B cell (primary cell): ENCODE measurements at regions not wholly inside any gene's neighbourhood (a gene's known extent, or its start where the extent isn't known, plus 50 kb on each side); places are given as distances from the start of the nearest gene placed in this dataset.

Experiments used
- ATAC-seq: fragments of 200-7000 bp; cut with Tn5 transposase; one replicate; pipeline ENCODE4 v1.10.0; 2021; ENCODE audit warnings: low read depth, mild to moderate bottlenecking, moderate number of reproducible peaks, moderate library complexity
- CTCF ChIA-PET: fragments of 350-600 bp; sonication (Branson Sonifier 250); formaldehyde crosslinking; loops from one replicate; lab custom pipeline; 2021; ENCODE audit warnings: antibody characterized with exemption, inconsistent platforms; lab: Charles Lee
- POLR2A ChIA-PET: fragments of 350-600 bp; sonication (Branson Sonifier 250); formaldehyde crosslinking; loops from one replicate; lab custom pipeline; 2021; ENCODE audit warnings: antibody characterized with exemption; lab: Charles Lee
- DNase-seq: peaks from one replicate; pipeline ENCODE4 v3.0.0; 2013
- H2AFZ ChIP-seq: 2 replicates; pipeline ENCODE4 v1.6.1; 2012; ENCODE audit warnings: mild to moderate bottlenecking, low read depth, low read length; ENCODE audit not compliant: insufficient read depth, poor library complexity, severe bottlenecking
- H3K27ac ChIP-seq, 2 donors: 1 replicate in 1 of 2; 2 replicates in 1 of 2; pipeline ENCODE4 v1.5.1; 2012 to 2013; ENCODE audit warnings: low read length in 2 of 2, mild to moderate bottlenecking in 2 of 2, moderate library complexity in 1 of 2
- H3K27me3 ChIP-seq, 4 experiments: fragments of 200-600 bp in 1 of 4; sonication (generic) in 1 of 4; replicated peaks in 1 of 4; 1 replicate in 2 of 4; 2 replicates in 2 of 4; pipeline versions ENCODE4 v1.6.1 to v1.7.0; 2013 to 2016; ENCODE audit warnings: low read length in 3 of 4, mild to moderate bottlenecking in 2 of 4, mixed read lengths in 1 of 4, moderate library complexity in 1 of 4; ENCODE audit not compliant: insufficient read depth in 4 of 4, control insufficient read depth in 3 of 4; ENCODE audit errors: control extremely low read depth in 1 of 4
- H3K36me3 ChIP-seq, 2 experiments: replicated peaks in 1 of 2; 1 replicate in 1 of 2; 2 replicates in 1 of 2; pipeline versions ENCODE4 v1.6.1 to v1.7.1; 2013; ENCODE audit warnings: low read length in 1 of 2; ENCODE audit not compliant: insufficient read depth in 2 of 2, control insufficient read depth in 1 of 2; ENCODE audit errors: control extremely low read depth in 1 of 2, extremely low read depth in 1 of 2
- H3K4me1 ChIP-seq, 2 donors: fragments of 200-600 bp in 1 of 2; sonication (generic) in 1 of 2; 1 replicate in 1 of 2; 2 replicates in 1 of 2; pipeline versions ENCODE4 v1.5.1 to v1.6.1; 2013 to 2017; ENCODE audit warnings: low read length in 2 of 2; ENCODE audit not compliant: control insufficient read depth in 2 of 2, insufficient read depth in 2 of 2
- H3K4me2 ChIP-seq: replicated peaks from 2 replicates; pipeline ENCODE3; 2012; ENCODE audit warnings: mild to moderate bottlenecking, low read depth, low read length; ENCODE audit not compliant: poor library complexity, severe bottlenecking
- H3K4me3 ChIP-seq, 5 experiments: fragments of 200-600 bp in 1 of 5; sonication (generic) in 1 of 5; 1 replicate in 3 of 5; 2 replicates in 2 of 5; pipeline versions ENCODE4 v1.5.1 to v1.7.0; 2011 to 2016; ENCODE audit warnings: low read length in 4 of 5, mild to moderate bottlenecking in 4 of 5, low read depth in 2 of 5, control low read depth in 1 of 5, moderate library complexity in 1 of 5; ENCODE audit not compliant: insufficient read depth in 1 of 5; ENCODE audit errors: control extremely low read depth in 1 of 5, extremely low read depth in 1 of 5
- H3K79me2 ChIP-seq: fragments of 200-600 bp; sonication (generic); one replicate; pipeline ENCODE4 v1.6.0; 2016; ENCODE audit warnings: low read length; ENCODE audit not compliant: control insufficient read depth, insufficient read depth
- H3K9ac ChIP-seq: fragments of 200-600 bp; sonication (generic); 2 replicates; pipeline ENCODE4 v1.6.1; 2017; ENCODE audit warnings: mild to moderate bottlenecking, low read length, moderate library complexity
- H3K9me3 ChIP-seq, 3 donors: one replicate each; pipeline versions ENCODE4 v1.6.1 to v1.7.1; 2013; ENCODE audit warnings: low read length in 2 of 3; ENCODE audit not compliant: control insufficient read depth in 2 of 3, insufficient read depth in 1 of 3; ENCODE audit errors: control extremely low read depth in 1 of 3
- H4K20me1 ChIP-seq: 2 replicates; pipeline ENCODE4 v1.6.0; 2012; ENCODE audit warnings: mild to moderate bottlenecking, low read length; ENCODE audit not compliant: insufficient read depth, control insufficient read depth, poor library complexity, severe bottlenecking
- H3K27ac Mint-ChIP-seq: one replicate; pipeline ENCODE4 v1.8.0; 2021; ENCODE audit warnings: mixed read lengths
- H3K27me3 Mint-ChIP-seq: one replicate; pipeline ENCODE4 v1.8.0; 2021; ENCODE audit warnings: mixed read lengths
- H3K4me1 Mint-ChIP-seq: one replicate; pipeline ENCODE4 v1.8.0; 2021; ENCODE audit warnings: mixed read lengths
- H3K4me3 Mint-ChIP-seq: one replicate; pipeline ENCODE4 v1.8.0; 2021; ENCODE audit warnings: mixed read lengths
- H3K9me3 Mint-ChIP-seq: one replicate; pipeline ENCODE4 v1.8.0; 2022; ENCODE audit warnings: mixed read lengths; ENCODE audit not compliant: insufficient read depth
- EZH2 ChIP-seq: IDR thresholded peaks from 2 replicates; pipeline ENCODE4 v1.6.1; 2012; ENCODE audit warnings: borderline replicate concordance, low read depth, mild to moderate bottlenecking, moderate library complexity, low read length; ENCODE audit not compliant: insufficient read depth, poor library complexity, severe bottlenecking
- WGBS: methylation state at CpG from one replicate; pipeline ENCODE4 v1.1.5; 2013; ENCODE audit warnings: missing lambda C conversion rate; ENCODE audit not compliant: insufficient coverage; 5-methylcytosine and 5-hydroxymethylcytosine counted together
- intact Hi-C: fragments of 100-400 bp; cut with micrococcal nuclease; formaldehyde crosslinking; loops from one replicate; pipeline ENCODE4 v1.10.0; 2022
- TF ChIP-seq, protein P1 (sequence below): fragments of 200-600 bp; IDR thresholded peaks from one replicate; pipeline ENCODE4 v1.8.0; 2022; ENCODE audit warnings: antibody characterized with exemption, mild to moderate bottlenecking

DNA sequence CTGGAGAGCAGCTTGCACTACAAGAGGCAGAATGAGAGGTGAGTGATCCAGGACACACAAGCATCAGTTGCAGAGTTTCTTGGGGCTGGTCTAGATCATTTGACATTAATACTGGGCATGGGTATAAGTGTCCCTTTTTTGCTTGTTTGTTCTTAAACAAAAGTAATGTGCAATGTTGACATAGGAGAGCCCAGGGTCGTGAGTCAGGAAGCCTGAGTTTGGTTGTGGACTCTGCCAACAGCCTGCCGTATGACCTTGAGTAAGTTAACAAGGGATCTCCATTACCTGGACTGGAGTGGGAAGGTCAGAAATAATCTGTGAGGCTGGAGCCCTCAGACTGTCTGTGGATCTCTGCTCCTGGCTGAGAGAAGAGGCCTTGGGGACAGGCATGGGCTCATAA, 170.3 kb downstream of the KCNA5 start:
- H3K79me2 ChIP-seq: no peaks in the 10 kb centered on the region
- no peaks in the 10 kb centered on the region for H3K9me3 ChIP-seq
- intact Hi-C loops: no loop called here
- no peak overlapping the region for H3K27ac ChIP-seq
- H2AFZ ChIP-seq: no peak overlapping the region
- H3K9ac ChIP-seq: no peak overlapping the region
- Mint-ChIP-seq H3K27ac (no peak overlapping the region), H3K27me3 (peaks cover 30% of the 10 kb centered on the region), H3K4me3 (no peak overlapping the region), H3K4me1 (no peaks in the 10 kb centered on the region), H3K9me3 (peaks cover 2% of the 10 kb centered on the region)
- no peaks in the 10 kb centered on the region for H3K4me1 ChIP-seq
- no peak overlapping the region for H3K4me3 ChIP-seq
- DNase-seq (no peak), ATAC-seq (no peak)
- no peak for TF ChIP-seq EZH2
- TF ChIP-seq, protein P1, sequence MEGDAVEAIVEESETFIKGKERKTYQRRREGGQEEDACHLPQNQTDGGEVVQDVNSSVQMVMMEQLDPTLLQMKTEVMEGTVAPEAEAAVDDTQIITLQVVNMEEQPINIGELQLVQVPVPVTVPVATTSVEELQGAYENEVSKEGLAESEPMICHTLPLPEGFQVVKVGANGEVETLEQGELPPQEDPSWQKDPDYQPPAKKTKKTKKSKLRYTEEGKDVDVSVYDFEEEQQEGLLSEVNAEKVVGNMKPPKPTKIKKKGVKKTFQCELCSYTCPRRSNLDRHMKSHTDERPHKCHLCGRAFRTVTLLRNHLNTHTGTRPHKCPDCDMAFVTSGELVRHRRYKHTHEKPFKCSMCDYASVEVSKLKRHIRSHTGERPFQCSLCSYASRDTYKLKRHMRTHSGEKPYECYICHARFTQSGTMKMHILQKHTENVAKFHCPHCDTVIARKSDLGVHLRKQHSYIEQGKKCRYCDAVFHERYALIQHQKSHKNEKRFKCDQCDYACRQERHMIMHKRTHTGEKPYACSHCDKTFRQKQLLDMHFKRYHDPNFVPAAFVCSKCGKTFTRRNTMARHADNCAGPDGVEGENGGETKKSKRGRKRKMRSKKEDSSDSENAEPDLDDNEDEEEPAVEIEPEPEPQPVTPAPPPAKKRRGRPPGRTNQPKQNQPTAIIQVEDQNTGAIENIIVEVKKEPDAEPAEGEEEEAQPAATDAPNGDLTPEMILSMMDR: no peak
- no peaks in the 10 kb centered on the region for H4K20me1 ChIP-seq
- 90% methylated on average over 2 of the region's 2 CpGs for WGBS
- no peaks in the 10 kb centered on the region for H3K27me3 ChIP-seq
- POLR2A ChIA-PET: no interaction called here
- no peaks in the 10 kb centered on the region for H3K36me3 ChIP-seq
- no peak overlapping the region for H3K4me2 ChIP-seq
- CTCF ChIA-PET: no interaction called here

DNA sequence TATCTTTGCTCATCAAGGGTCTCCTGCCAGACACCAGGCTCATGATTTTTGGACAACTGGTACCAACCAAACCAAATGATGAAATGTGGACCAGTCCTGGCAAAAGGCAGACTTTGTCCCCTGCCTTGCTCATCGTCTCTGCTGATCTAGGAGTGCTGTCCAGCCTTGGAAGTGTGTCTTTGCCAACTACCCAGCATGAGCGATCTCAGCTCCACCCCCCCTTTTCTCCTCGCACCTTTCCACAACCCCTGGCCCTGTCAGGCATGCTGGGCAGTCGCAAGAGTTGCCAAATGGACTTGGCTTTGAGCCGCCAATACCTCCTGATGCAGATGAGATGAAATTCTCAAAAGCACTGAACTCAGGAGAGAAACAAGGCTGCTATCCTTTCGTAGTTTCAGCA, 174.3 kb downstream of the KCNA5 start:
- Histone ChIP-seq H4K20me1 (no peaks in the 10 kb centered on the region), H3K36me3 (no peaks in the 10 kb centered on the region), H3K79me2 (no peaks in the 10 kb centered on the region), H3K9ac (no peak overlapping the region), H2AFZ (no peak overlapping the region), H3K9me3 (no peaks in the 10 kb centered on the region), H3K4me2 (no peak overlapping the region), H3K4me3 (no peak overlapping the region), H3K4me1 (no peaks in the 10 kb centered on the region), H3K27me3 (no peaks in the 10 kb centered on the region), H3K27ac (no peak overlapping the region)
- no peak for DNase-seq
- Mint-ChIP-seq H3K27ac (no peak overlapping the region), H3K4me3 (no peak overlapping the region), H3K9me3 (peaks cover 2% of the 10 kb centered on the region), H3K4me1 (no peaks in the 10 kb centered on the region), H3K27me3 (peaks cover 21% of the 10 kb centered on the region)
- 83% methylated on average over 5 of the region's 6 CpGs for WGBS
- ATAC-seq: no peak
- TF ChIP-seq, protein P1: no peak
- no peak for TF ChIP-seq EZH2
- POLR2A ChIA-PET: no interaction called here
- CTCF ChIA-PET: no interaction called here
- intact Hi-C loops: no loop called here
